ENCODE measurements at regions not wholly inside any gene's neighbourhood (a gene's known extent, or its start where the extent isn't known, plus 50 kb on each side); places are given as distances from the start of the nearest gene placed in this dataset.

DNA sequence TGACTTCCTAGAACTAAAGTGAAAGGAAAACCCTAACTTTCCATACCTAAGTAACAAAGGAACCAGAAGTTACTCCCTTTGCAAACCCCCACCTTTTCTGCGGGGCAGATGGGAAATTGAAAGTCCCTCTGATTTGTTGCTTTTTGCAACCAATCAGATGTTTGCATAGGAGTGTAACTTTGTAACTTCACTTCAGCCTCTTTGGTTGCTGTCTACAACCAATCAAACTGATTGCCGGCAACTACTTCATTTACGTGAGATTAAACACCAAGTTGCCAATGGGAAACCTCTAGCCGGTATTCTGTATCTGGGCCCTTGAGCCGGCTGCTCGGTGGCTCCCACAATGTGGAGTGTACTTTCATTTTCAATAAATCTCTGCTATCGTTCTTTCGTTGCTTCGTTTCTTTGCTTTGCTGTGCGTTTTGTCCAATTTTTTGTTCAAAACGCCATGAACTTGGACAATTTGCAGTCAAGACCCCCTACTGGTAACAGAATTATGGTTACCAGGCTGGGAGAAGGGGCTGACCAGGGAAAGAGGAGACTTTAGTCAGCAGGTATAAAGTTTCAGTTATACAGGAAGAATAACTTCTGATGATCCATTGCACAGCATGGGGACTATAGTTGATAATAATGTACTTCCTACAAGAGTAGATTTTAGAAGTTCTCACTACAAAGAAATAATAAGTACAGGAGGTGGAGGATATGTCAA, 69.2 kb upstream of the RGS2 start:
- no peaks in the 10 kb centered on the region for H3K4me1 Mint-ChIP-seq

More for the DNA sequence above, 69.2 kb upstream of the RGS2 start:
- Mint-ChIP-seq H3K4me3 (no peak overlapping the region), H3K36me3 (ENCODE audit: low read depth) (no peaks in the 10 kb centered on the region), H3K27ac (no peak overlapping the region), H3K27me3 (ENCODE audit: insufficient read depth, low read depth, poor library complexity) (peaks cover 2% of the 10 kb centered on the region), H3K9me3 (peaks cover 5% of the 10 kb centered on the region; the same call in 1 of the 3 replicates)
- TF ChIP-seq, protein P1, sequence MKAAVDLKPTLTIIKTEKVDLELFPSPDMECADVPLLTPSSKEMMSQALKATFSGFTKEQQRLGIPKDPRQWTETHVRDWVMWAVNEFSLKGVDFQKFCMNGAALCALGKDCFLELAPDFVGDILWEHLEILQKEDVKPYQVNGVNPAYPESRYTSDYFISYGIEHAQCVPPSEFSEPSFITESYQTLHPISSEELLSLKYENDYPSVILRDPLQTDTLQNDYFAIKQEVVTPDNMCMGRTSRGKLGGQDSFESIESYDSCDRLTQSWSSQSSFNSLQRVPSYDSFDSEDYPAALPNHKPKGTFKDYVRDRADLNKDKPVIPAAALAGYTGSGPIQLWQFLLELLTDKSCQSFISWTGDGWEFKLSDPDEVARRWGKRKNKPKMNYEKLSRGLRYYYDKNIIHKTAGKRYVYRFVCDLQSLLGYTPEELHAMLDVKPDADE (IDR thresholded peaks at IDR 0.05), result no peak
- TF ChIP-seq JUNB (IDR thresholded peaks at IDR 0.05; ENCODE audit: unreplicated experiment) (no peak), EZH2phosphoT487 (IDR thresholded peaks at IDR 0.05; ENCODE audit: unreplicated experiment) (no peak), EZH2 (IDR thresholded peaks at IDR 0.05; ENCODE audit: low read depth, unreplicated experiment) (no peak), ZNF114 (CRISPR knock-in tag; IDR thresholded peaks at IDR 0.05) (no peak), STAT1 (IDR thresholded peaks at IDR 0.05; ENCODE audit: unreplicated experiment) (no peak), NANOG (IDR thresholded peaks at IDR 0.05; ENCODE audit: borderline replicate concordance) (no peak), POLR2AphosphoS5 (IDR thresholded peaks at IDR 0.05; ENCODE audit: low read depth) (no peak), ZNF331 (CRISPR knock-in tag; IDR thresholded peaks at IDR 0.05; ENCODE audit: low read depth) (no peak), CREB1 (CRISPR knock-in tag; IDR thresholded peaks at IDR 0.05; ENCODE audit: low read depth) (no peak)
- TF ChIP-seq, protein P2, sequence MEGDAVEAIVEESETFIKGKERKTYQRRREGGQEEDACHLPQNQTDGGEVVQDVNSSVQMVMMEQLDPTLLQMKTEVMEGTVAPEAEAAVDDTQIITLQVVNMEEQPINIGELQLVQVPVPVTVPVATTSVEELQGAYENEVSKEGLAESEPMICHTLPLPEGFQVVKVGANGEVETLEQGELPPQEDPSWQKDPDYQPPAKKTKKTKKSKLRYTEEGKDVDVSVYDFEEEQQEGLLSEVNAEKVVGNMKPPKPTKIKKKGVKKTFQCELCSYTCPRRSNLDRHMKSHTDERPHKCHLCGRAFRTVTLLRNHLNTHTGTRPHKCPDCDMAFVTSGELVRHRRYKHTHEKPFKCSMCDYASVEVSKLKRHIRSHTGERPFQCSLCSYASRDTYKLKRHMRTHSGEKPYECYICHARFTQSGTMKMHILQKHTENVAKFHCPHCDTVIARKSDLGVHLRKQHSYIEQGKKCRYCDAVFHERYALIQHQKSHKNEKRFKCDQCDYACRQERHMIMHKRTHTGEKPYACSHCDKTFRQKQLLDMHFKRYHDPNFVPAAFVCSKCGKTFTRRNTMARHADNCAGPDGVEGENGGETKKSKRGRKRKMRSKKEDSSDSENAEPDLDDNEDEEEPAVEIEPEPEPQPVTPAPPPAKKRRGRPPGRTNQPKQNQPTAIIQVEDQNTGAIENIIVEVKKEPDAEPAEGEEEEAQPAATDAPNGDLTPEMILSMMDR (conservative IDR thresholded peaks at IDR 0.05; ENCODE audit: low read depth in 2 of 2), result no peak
- TF ChIP-seq, protein P3, sequence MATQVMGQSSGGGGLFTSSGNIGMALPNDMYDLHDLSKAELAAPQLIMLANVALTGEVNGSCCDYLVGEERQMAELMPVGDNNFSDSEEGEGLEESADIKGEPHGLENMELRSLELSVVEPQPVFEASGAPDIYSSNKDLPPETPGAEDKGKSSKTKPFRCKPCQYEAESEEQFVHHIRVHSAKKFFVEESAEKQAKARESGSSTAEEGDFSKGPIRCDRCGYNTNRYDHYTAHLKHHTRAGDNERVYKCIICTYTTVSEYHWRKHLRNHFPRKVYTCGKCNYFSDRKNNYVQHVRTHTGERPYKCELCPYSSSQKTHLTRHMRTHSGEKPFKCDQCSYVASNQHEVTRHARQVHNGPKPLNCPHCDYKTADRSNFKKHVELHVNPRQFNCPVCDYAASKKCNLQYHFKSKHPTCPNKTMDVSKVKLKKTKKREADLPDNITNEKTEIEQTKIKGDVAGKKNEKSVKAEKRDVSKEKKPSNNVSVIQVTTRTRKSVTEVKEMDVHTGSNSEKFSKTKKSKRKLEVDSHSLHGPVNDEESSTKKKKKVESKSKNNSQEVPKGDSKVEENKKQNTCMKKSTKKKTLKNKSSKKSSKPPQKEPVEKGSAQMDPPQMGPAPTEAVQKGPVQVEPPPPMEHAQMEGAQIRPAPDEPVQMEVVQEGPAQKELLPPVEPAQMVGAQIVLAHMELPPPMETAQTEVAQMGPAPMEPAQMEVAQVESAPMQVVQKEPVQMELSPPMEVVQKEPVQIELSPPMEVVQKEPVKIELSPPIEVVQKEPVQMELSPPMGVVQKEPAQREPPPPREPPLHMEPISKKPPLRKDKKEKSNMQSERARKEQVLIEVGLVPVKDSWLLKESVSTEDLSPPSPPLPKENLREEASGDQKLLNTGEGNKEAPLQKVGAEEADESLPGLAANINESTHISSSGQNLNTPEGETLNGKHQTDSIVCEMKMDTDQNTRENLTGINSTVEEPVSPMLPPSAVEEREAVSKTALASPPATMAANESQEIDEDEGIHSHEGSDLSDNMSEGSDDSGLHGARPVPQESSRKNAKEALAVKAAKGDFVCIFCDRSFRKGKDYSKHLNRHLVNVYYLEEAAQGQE (IDR thresholded peaks at IDR 0.05; ENCODE audit: unreplicated experiment), result no peak
- TF ChIP-seq, protein P4, sequence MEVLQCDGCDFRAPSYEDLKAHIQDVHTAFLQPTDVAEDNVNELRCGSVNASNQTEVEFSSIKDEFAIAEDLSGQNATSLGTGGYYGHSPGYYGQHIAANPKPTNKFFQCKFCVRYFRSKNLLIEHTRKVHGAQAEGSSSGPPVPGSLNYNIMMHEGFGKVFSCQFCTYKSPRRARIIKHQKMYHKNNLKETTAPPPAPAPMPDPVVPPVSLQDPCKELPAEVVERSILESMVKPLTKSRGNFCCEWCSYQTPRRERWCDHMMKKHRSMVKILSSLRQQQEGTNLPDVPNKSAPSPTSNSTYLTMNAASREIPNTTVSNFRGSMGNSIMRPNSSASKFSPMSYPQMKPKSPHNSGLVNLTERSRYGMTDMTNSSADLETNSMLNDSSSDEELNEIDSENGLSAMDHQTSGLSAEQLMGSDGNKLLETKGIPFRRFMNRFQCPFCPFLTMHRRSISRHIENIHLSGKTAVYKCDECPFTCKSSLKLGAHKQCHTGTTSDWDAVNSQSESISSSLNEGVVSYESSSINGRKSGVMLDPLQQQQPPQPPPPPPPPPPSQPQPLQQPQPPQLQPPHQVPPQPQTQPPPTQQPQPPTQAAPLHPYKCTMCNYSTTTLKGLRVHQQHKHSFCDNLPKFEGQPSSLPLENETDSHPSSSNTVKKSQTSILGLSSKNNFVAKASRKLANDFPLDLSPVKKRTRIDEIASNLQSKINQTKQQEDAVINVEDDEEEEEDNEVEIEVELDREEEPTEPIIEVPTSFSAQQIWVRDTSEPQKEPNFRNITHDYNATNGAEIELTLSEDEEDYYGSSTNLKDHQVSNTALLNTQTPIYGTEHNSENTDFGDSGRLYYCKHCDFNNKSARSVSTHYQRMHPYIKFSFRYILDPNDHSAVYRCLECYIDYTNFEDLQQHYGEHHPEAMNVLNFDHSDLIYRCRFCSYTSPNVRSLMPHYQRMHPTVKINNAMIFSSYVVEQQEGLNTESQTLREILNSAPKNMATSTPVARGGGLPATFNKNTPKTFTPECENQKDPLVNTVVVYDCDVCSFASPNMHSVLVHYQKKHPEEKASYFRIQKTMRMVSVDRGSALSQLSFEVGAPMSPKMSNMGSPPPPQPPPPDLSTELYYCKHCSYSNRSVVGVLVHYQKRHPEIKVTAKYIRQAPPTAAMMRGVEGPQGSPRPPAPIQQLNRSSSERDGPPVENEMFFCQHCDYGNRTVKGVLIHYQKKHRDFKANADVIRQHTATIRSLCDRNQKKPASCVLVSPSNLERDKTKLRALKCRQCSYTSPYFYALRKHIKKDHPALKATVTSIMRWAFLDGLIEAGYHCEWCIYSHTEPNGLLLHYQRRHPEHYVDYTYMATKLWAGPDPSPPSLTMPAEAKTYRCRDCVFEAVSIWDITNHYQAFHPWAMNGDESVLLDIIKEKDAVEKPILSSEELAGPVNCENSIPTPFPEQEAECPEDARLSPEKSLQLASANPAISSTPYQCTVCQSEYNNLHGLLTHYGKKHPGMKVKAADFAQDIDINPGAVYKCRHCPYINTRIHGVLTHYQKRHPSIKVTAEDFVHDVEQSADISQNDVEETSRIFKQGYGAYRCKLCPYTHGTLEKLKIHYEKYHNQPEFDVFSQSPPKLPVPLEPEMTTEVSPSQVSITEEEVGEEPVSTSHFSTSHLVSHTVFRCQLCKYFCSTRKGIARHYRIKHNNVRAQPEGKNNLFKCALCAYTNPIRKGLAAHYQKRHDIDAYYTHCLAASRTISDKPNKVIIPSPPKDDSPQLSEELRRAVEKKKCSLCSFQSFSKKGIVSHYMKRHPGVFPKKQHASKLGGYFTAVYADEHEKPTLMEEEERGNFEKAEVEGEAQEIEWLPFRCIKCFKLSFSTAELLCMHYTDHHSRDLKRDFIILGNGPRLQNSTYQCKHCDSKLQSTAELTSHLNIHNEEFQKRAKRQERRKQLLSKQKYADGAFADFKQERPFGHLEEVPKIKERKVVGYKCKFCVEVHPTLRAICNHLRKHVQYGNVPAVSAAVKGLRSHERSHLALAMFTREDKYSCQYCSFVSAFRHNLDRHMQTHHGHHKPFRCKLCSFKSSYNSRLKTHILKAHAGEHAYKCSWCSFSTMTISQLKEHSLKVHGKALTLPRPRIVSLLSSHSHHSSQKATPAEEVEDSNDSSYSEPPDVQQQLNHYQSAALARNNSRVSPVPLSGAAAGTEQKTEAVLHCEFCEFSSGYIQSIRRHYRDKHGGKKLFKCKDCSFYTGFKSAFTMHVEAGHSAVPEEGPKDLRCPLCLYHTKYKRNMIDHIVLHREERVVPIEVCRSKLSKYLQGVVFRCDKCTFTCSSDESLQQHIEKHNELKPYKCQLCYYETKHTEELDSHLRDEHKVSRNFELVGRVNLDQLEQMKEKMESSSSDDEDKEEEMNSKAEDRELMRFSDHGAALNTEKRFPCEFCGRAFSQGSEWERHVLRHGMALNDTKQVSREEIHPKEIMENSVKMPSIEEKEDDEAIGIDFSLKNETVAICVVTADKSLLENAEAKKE (CRISPR knock-in tag; IDR thresholded peaks at IDR 0.05), result no peak
- no peaks in the 10 kb centered on the region for H3K36me3 ChIP-seq (ENCODE audit: insufficient read depth)
- no peaks in the 10 kb centered on the region for H3K9me2 ChIP-seq (ENCODE audit: insufficient read depth)
- no peaks in the 10 kb centered on the region for H3K27me3 ChIP-seq (ENCODE audit: insufficient read depth)
- H3K4me1 ChIP-seq (ENCODE audit: insufficient read depth), result no peaks in the 10 kb centered on the region
- H3F3A ChIP-seq (replicated peaks; ENCODE audit: low read depth), result no peaks in the 10 kb centered on the region
- ATAC-seq, result no peak
- DNase-seq (ENCODE audit: low spot score), result peak; percentile 11
- no peaks in the 10 kb centered on the region for H4K20me1 ChIP-seq (replicated peaks; ENCODE audit: insufficient read depth)
- H3K27ac ChIP-seq (ENCODE audit: low read depth), result no peak overlapping the region
- no peak overlapping the region for H3K4me3 ChIP-seq
- no peak overlapping the region for H3K4me2 ChIP-seq
- no peaks in the 10 kb centered on the region for H3K79me2 ChIP-seq (replicated peaks; ENCODE audit: insufficient read depth)
- H2AFZ ChIP-seq, result peak overlapping the region; percentile 49; the same call in 1 of the 2 replicates

All from GM23338 (cell line).